A673 (cell line): ENCODE measurements at regions not wholly inside any gene's neighbourhood (a gene's known extent, or its start where the extent isn't known, plus 50 kb on each side); places are given as distances from the start of the nearest gene placed in this dataset.

Source experiments
- BruUV-seq: library from RNA; stranded (reverse); fragments of 400-500 nt; replicated peaks from 2 replicates; lab custom pipeline; 2021; lab: Mats Ljungman, UMichigan
- CTCF ChIA-PET: fragments of 300-600 bp; sonication (Branson Sonifier 250); formaldehyde crosslinking; loops from one replicate; lab custom pipeline; 2022; ENCODE audit warnings: antibody characterized with exemption; lab: Charles Lee
- POLR2A ChIA-PET: fragments of 300-600 bp; sonication (Branson Sonifier 250); formaldehyde crosslinking; loops from one replicate; lab custom pipeline; 2022; ENCODE audit warnings: antibody characterized with exemption; ENCODE audit not compliant: low non-redundant PET; lab: Charles Lee
- DNase-seq: peaks from one replicate; pipeline ENCODE4 v3.0.0-alpha.2; 2015; ENCODE audit warnings: low spot score
- H3K27ac ChIP-seq: fragments of 200-600 bp; sonication (generic); 2 replicates; pipeline ENCODE4 v1.5.1; 2016; ENCODE audit warnings: mixed run types, low read depth, mild to moderate bottlenecking, mixed read lengths, antibody characterized with exemption, low read length; ENCODE audit not compliant: poor library complexity, severe bottlenecking
- H3K27me3 ChIP-seq: fragments of 200-600 bp; sonication (generic); replicated peaks from 2 replicates; pipeline ENCODE4 v1.6.1; 2017; ENCODE audit warnings: mixed run types, low read depth, mild to moderate bottlenecking, mixed read lengths, antibody characterized with exemption, low read length; ENCODE audit not compliant: insufficient read depth, poor library complexity
- H3K36me3 ChIP-seq: fragments of 200-600 bp; sonication (generic); 2 replicates; pipeline ENCODE4 v1.6.1; 2016; ENCODE audit warnings: mixed run types, mild to moderate bottlenecking, mixed read lengths, antibody characterized with exemption, low read length; ENCODE audit not compliant: insufficient read depth, poor library complexity, severe bottlenecking
- H3K4me1 ChIP-seq: fragments of 200-600 bp; sonication (generic); 2 replicates; pipeline ENCODE4 v1.6.1; 2017; ENCODE audit warnings: mixed run types, mild to moderate bottlenecking, mixed read lengths, antibody characterized with exemption, low read length; ENCODE audit not compliant: insufficient read depth, poor library complexity, severe bottlenecking
- H3K4me3 ChIP-seq: fragments of 200-600 bp; sonication (generic); 2 replicates; pipeline ENCODE4 v1.5.1; 2016; ENCODE audit warnings: low read depth, mixed run types, mild to moderate bottlenecking, mixed read lengths, low read length; ENCODE audit not compliant: poor library complexity, severe bottlenecking
- H3K9me3 ChIP-seq: fragments of 200-600 bp; sonication (generic); 2 replicates; pipeline ENCODE4 v1.6.1; 2016; ENCODE audit warnings: mixed run types, low read depth, mild to moderate bottlenecking, mixed read lengths, antibody characterized with exemption, low read length; ENCODE audit not compliant: poor library complexity, severe bottlenecking
- EZH2 ChIP-seq: fragments of 200-600 bp; sonication (generic); IDR thresholded peaks from 2 replicates; pipeline ENCODE4 v1.6.1; 2017; ENCODE audit warnings: borderline replicate concordance, low read depth, mild to moderate bottlenecking, mixed read lengths, antibody characterized with exemption, low read length; ENCODE audit not compliant: poor library complexity, severe bottlenecking
- intact Hi-C: fragments of 100-400 bp; cut with micrococcal nuclease; formaldehyde crosslinking; loops from one replicate; pipeline ENCODE4 v1.10.0; 2022; ENCODE audit not compliant: unreplicated experiment
- TF ChIP-seq, protein P1 (sequence below): fragments of 300-800, 200-600 bp; sonication (generic); conservative IDR thresholded peaks from 2 replicates; pipeline ENCODE4 v1.5.1; 2017; ENCODE audit warnings: low read depth, mild to moderate bottlenecking, antibody characterized with exemption, low read length, moderate library complexity, mixed read lengths

GRCh38 chr21:15274701-15275485, 210.1 kb upstream of the NRIP1 start:
- Histone ChIP-seq H3K27me3 (no peaks in the 10 kb centered on the region), H3K4me1 (no peaks in the 10 kb centered on the region), H3K9me3 (no peaks in the 10 kb centered on the region), H3K27ac (no peak overlapping the region), H3K36me3 (no peaks in the 10 kb centered on the region), H3K4me3 (no peak overlapping the region)
- TF ChIP-seq, protein P1, sequence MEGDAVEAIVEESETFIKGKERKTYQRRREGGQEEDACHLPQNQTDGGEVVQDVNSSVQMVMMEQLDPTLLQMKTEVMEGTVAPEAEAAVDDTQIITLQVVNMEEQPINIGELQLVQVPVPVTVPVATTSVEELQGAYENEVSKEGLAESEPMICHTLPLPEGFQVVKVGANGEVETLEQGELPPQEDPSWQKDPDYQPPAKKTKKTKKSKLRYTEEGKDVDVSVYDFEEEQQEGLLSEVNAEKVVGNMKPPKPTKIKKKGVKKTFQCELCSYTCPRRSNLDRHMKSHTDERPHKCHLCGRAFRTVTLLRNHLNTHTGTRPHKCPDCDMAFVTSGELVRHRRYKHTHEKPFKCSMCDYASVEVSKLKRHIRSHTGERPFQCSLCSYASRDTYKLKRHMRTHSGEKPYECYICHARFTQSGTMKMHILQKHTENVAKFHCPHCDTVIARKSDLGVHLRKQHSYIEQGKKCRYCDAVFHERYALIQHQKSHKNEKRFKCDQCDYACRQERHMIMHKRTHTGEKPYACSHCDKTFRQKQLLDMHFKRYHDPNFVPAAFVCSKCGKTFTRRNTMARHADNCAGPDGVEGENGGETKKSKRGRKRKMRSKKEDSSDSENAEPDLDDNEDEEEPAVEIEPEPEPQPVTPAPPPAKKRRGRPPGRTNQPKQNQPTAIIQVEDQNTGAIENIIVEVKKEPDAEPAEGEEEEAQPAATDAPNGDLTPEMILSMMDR: no peak
- no peak for TF ChIP-seq EZH2
- ChIA-PET CTCF (no interaction called here), POLR2A (no interaction called here)
- intact Hi-C loops: no loop called here
- DNase-seq: no peak
- BruUV-seq: no TSS peak

DNA sequence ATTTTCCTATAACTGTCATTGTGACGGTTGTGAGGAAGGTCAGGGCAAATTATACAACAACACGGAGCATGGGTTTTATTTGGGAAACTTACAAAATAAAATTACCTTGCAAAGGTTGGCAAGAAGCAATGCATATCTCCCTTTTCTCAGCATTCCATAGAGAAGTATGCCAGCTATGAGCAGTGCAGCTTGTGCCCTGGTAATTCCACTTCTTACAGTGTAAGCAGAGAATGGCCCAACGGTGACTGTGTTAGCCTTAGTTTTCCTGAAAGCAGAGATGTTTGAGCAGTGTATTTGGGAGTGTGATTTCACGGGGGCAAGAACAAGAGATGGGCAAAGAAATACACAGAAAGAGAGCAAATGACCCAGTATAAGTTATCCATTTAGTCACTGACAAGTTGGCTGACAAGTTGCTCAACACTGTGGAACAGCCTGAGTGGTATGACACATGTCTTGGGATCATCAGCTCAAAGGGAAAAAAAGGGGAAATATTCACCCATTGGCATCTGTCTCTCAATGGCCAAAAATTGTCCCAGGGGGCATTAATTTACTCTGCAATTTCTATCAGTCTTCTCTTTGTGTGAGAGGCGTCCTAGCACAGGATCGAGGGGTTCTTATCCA, 210.9 kb upstream of the NRIP1 start:
- no peak overlapping the region for H3K27ac ChIP-seq
- H3K4me3 ChIP-seq: no peak overlapping the region
- no peaks in the 10 kb centered on the region for H3K36me3 ChIP-seq
- no peaks in the 10 kb centered on the region for H3K27me3 ChIP-seq
- TF ChIP-seq, protein P1: no peak
- TF ChIP-seq EZH2: no peak
- POLR2A ChIA-PET: no interaction called here
- CTCF ChIA-PET: no interaction called here
- no peaks in the 10 kb centered on the region for H3K4me1 ChIP-seq
- no TSS peak for BruUV-seq
- DNase-seq: no peak
- H3K9me3 ChIP-seq: no peaks in the 10 kb centered on the region
- intact Hi-C loops: no loop called here

GRCh38 chr21:15276243-15276642, 211.4 kb upstream of the NRIP1 start:
- BruUV-seq: no TSS peak
- Histone ChIP-seq H3K4me3 (no peak overlapping the region), H3K36me3 (no peaks in the 10 kb centered on the region), H3K27me3 (no peaks in the 10 kb centered on the region), H3K9me3 (no peaks in the 10 kb centered on the region), H3K27ac (no peak overlapping the region), H3K4me1 (no peaks in the 10 kb centered on the region)
- DNase-seq: no peak
- intact Hi-C loops: no loop called here
- TF ChIP-seq, protein P1: no peak
- TF ChIP-seq EZH2: no peak
- CTCF ChIA-PET: no interaction called here
- POLR2A ChIA-PET: no interaction called here
